Erythroblast (primary cell): ENCODE measurements at regions not wholly inside any gene's neighbourhood (a gene's known extent, or its start where the extent isn't known, plus 50 kb on each side); places are given as distances from the start of the nearest gene placed in this dataset.

Experiments
- GATA1 ChIP-seq: IDR thresholded peaks from 2 replicates; pipeline ENCODE4 v1.6.1; 2011; ENCODE audit warnings: low read depth, mild to moderate bottlenecking, control low read depth, low read length, moderate library complexity
- POLR2A ChIP-seq: IDR thresholded peaks from 2 replicates; pipeline ENCODE4 v1.6.1; 2011; ENCODE audit warnings: mild to moderate bottlenecking, low read length

DNA sequence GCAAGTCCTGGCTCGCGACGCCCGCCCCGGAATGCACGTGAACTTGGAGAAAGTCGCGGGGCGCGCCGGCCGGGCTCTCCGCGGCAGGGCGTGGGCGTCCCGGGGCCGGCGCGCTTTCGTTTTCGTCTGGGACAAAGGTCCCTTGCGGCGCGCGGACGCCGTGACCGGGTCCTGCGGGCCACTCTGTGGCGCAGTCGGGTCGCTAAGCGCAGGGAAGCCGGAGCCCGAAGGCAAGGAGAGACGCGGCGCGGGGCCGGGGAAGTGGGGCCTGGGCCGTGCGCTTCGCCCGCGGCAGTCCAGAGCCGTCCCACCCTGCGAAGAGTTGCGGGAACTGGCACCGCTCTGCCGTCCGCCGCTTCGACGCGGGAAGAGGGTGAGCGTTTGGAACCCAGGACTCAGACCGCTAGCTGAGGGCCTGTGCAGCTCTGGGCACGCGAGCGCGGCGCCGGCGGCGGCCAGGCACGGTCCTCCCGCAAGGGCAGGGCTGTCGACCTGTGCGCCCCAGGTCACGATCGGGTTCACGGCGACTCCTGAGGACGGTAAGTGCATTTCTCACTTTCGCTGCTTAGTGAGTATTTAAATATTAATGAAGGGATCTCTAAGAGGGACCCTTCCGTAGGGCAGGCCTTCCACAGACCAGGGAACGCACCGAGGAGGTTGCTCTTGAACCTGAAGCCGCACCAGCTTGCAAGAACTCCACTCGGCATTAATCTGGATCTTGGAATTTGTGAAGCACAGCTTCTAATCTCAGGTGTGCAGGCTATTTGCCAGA lies 78.0 kb upstream of the PPARA start:
- TF ChIP-seq POLR2A (no peak), GATA1 (no peak)
